Glomerular endothelial cell (primary cell): ENCODE measurements at regions not wholly inside any gene's neighbourhood (a gene's known extent, or its start where the extent isn't known, plus 50 kb on each side); places are given as distances from the start of the nearest gene placed in this dataset.
"Not testable (repeated sequence)": the region's sequence is repeated elsewhere in the genome, so short reads cannot be mapped to it uniquely, and the experiment has no call there.

Source experiments
- DNase-seq: peaks from one replicate; pipeline ENCODE4 v3.0.0-alpha.2; 2011; ENCODE audit warnings: low read depth, low spot score; ENCODE audit errors: extremely low read depth

- DNase-seq = no peak
Measured at GRCh38 chr12:131353376-131353775, 357.5 kb upstream of the SFSWAP start.

- DNase-seq = no peak
Measured at GRCh38 chr12:131353826-131354225, 357.1 kb upstream of the SFSWAP start.

- DNase-seq = no peak
Measured at GRCh38 chr12:131355361-131356245, 355.3 kb upstream of the SFSWAP start.

- no peak for DNase-seq
Measured at GRCh38 chr12:131356485-131357184, 354.3 kb upstream of the SFSWAP start.

GRCh38 chr12:131357185-131357747, 353.6 kb upstream of the SFSWAP start:
- no peak for DNase-seq

- DNase-seq = no peak
Measured at GRCh38 chr12:131357920-131358319, 353.0 kb upstream of the SFSWAP start.

GRCh38 chr12:131362291-131363211, 348.3 kb upstream of the SFSWAP start:
- no peak for DNase-seq

- DNase-seq = no peak
Measured at GRCh38 chr12:131363393-131363792, 347.5 kb upstream of the SFSWAP start.

GRCh38 chr12:131363841-131364495, 346.9 kb upstream of the SFSWAP start:
- DNase-seq = no peak

- no peak for DNase-seq
Measured at GRCh38 chr12:131364903-131365820, 345.7 kb upstream of the SFSWAP start.

GRCh38 chr12:131365821-131366260, 345.0 kb upstream of the SFSWAP start:
- DNase-seq = no peak

GRCh38 chr12:131366261-131366871, 344.5 kb upstream of the SFSWAP start:
- DNase-seq = no peak

- not testable (repeated sequence) for DNase-seq
Measured at GRCh38 chr12:131367067-131367982, 343.6 kb upstream of the SFSWAP start.

GRCh38 chr12:131367983-131368667, 342.8 kb upstream of the SFSWAP start:
- DNase-seq = no peak

- no peak for DNase-seq
Measured at GRCh38 chr12:131368668-131369071, 342.2 kb upstream of the SFSWAP start.

- DNase-seq = no peak
Measured at GRCh38 chr12:131369094-131369845, 341.6 kb upstream of the SFSWAP start.
